Neural progenitor cell (in vitro differentiated cells): ENCODE measurements at regions not wholly inside any gene's neighbourhood (a gene's known extent, or its start where the extent isn't known, plus 50 kb on each side); places are given as distances from the start of the nearest gene placed in this dataset.

ENCODE experiments used
- CTCF ChIP-seq: fragments of 200-600 bp; sonication (generic); IDR thresholded peaks from 2 replicates; pipeline ENCODE4 v1.5.1; 2017; ENCODE audit warnings: antibody characterized with exemption, mild to moderate bottlenecking
- EZH2 ChIP-seq: fragments of 200-600 bp; sonication (generic); IDR thresholded peaks from 2 replicates; pipeline ENCODE4 v1.6.1; 2017; ENCODE audit warnings: antibody characterized with exemption, mild to moderate bottlenecking, moderate library complexity
- EZH2phosphoT487 ChIP-seq: fragments of 200-600 bp; sonication (generic); IDR thresholded peaks from 2 replicates; pipeline ENCODE4 v1.6.1; 2017; ENCODE audit warnings: antibody characterized with exemption

GRCh38 chr11:123373754-123374621 is 56.1 kb upstream of the GRAMD1B start:
- no peak for TF ChIP-seq CTCF
- TF ChIP-seq EZH2phosphoT487, result no peak
- no peak for TF ChIP-seq EZH2
